Activated naive CD8-positive, alpha-beta T cell treated with anti-CD3 and anti-CD28 coated beads, Interleukin-2, amount 50 U/mL, for 16 hours (primary cell): ENCODE measurements at regions not wholly inside any gene's neighbourhood (a gene's known extent, or its start where the extent isn't known, plus 50 kb on each side); places are given as distances from the start of the nearest gene placed in this dataset.
"Not testable (repeated sequence)": the region's sequence is repeated elsewhere in the genome, so short reads cannot be mapped to it uniquely, and the experiment has no call there.

ENCODE experiments used
- DNase-seq: peaks from one replicate; pipeline ENCODE4 v3.0.0-alpha.2; 2020; ENCODE audit warnings: low read depth, low spot score

- DNase-seq = no peak
Observed at GRCh38 chr3:150300852-150301517, 107.1 kb upstream of the TSC22D2 start.

- no peak for DNase-seq
Observed at GRCh38 chr3:150300388-150300787, 107.7 kb upstream of the TSC22D2 start.

GRCh38 chr3:150299201-150299600 lies 108.9 kb upstream of the TSC22D2 start:
- no peak for DNase-seq

- DNase-seq = no peak
Observed at GRCh38 chr3:150296966-150297365, 111.1 kb upstream of the TSC22D2 start.

GRCh38 chr3:150296123-150296735 lies 111.9 kb upstream of the TSC22D2 start:
- no peak for DNase-seq

GRCh38 chr3:150293401-150294001 lies 114.6 kb upstream of the TSC22D2 start:
- no peak for DNase-seq

- DNase-seq = no peak
Observed at GRCh38 chr3:150292891-150293290, 115.2 kb upstream of the TSC22D2 start.

GRCh38 chr3:150291515-150291914 lies 116.6 kb upstream of the TSC22D2 start:
- no peak for DNase-seq

- DNase-seq = no peak
Observed at GRCh38 chr3:150286390-150287147, 121.5 kb upstream of the TSC22D2 start.

GRCh38 chr3:150285601-150286000 lies 122.5 kb upstream of the TSC22D2 start:
- no peak for DNase-seq

- DNase-seq = no peak
Observed at GRCh38 chr3:150278843-150279381, 129.2 kb upstream of the TSC22D2 start.

- no peak for DNase-seq
Observed at GRCh38 chr3:150278195-150278594, 129.9 kb upstream of the TSC22D2 start.

GRCh38 chr3:150277444-150277843 lies 130.7 kb upstream of the TSC22D2 start:
- no peak for DNase-seq

- DNase-seq = no peak
Observed at GRCh38 chr3:150275941-150276340, 132.2 kb upstream of the TSC22D2 start.

- no peak for DNase-seq
Observed at GRCh38 chr3:150274372-150274771, 133.7 kb upstream of the TSC22D2 start.

GRCh38 chr3:150273396-150273795 lies 134.7 kb upstream of the TSC22D2 start:
- DNase-seq = no peak

- DNase-seq = no peak
Observed at GRCh38 chr3:150271591-150271960, 136.5 kb upstream of the TSC22D2 start.

GRCh38 chr3:150270883-150271590 lies 137.1 kb upstream of the TSC22D2 start:
- DNase-seq = no peak

GRCh38 chr3:150270444-150270843 lies 137.7 kb upstream of the TSC22D2 start:
- DNase-seq = not testable (repeated sequence)

GRCh38 chr3:150269526-150269925 lies 138.6 kb upstream of the TSC22D2 start:
- DNase-seq = no peak
